Body of pancreas (tissue), 4 donors: ENCODE measurements at regions not wholly inside any gene's neighbourhood (a gene's known extent, or its start where the extent isn't known, plus 50 kb on each side); places are given as distances from the start of the nearest gene placed in this dataset.

Experiments used
- CTCF ChIP-seq, 7 experiments: fragments of 450-650 bp in 4 of 7; fragments of 200-600 bp in 3 of 7; sonication (generic) in 3 of 7; IDR thresholded peaks; one replicate each; pipeline ENCODE4 v1.5.1; 2016 to 2019; ENCODE audit warnings: antibody characterized with exemption in 7 of 7
- POLR2A ChIP-seq, 3 donors: fragments of 450-650 bp; IDR thresholded peaks; one replicate each; pipeline ENCODE4 v1.6.1; 2016; ENCODE audit warnings: antibody characterized with exemption in 3 of 3, mild to moderate bottlenecking in 2 of 3

GRCh38 chr5:162466011-162466410 is 398.4 kb downstream of the GABRG2 start:
- TF ChIP-seq CTCF (IDR thresholded peaks at IDR 0.05), result no peak
- TF ChIP-seq POLR2A (IDR thresholded peaks at IDR 0.05), result no peak
